HFF-Myc (cell line): ENCODE measurements at regions not wholly inside any gene's neighbourhood (a gene's known extent, or its start where the extent isn't known, plus 50 kb on each side); places are given as distances from the start of the nearest gene placed in this dataset.
"Not testable (repeated sequence)": the region's sequence is repeated elsewhere in the genome, so short reads cannot be mapped to it uniquely, and the experiment has no call there.

ENCODE experiments used
- DNase-seq: peaks from one replicate; pipeline ENCODE4 v3.0.0-alpha.2; 2011; ENCODE audit warnings: low read depth; ENCODE audit errors: extremely low read depth
- H3K4me3 ChIP-seq: replicated peaks from 2 replicates; pipeline ENCODE4 v1.5.1; 2011; ENCODE audit warnings: low read depth, mild to moderate bottlenecking, control low read depth, low read length
- TF ChIP-seq, protein P1 (sequence below): IDR thresholded peaks from 2 replicates; pipeline ENCODE4 v1.5.1; 2012; ENCODE audit warnings: mild to moderate bottlenecking, low read depth, low read length, control low read depth; ENCODE audit errors: missing control alignments

DNA sequence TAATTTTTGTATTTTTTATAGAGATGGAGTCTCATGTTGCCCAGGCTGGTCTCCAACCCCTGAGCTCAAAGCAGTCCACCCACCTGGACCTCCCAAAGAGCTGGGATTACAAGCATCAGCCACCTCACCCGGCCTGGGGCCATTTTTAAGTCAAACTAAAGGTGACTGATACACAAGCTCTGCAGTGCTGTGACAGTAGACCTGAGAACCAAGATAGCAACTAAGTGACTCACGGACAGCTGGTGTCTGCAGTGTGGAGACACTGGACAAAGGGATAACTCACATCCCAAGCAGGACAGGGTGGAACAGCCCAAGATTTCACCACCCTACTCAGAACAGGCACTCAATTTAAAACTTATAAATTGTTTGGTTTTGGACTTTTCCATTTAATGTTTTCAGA is 402.5 kb downstream of the CD83 start:
- TF ChIP-seq, protein P1, sequence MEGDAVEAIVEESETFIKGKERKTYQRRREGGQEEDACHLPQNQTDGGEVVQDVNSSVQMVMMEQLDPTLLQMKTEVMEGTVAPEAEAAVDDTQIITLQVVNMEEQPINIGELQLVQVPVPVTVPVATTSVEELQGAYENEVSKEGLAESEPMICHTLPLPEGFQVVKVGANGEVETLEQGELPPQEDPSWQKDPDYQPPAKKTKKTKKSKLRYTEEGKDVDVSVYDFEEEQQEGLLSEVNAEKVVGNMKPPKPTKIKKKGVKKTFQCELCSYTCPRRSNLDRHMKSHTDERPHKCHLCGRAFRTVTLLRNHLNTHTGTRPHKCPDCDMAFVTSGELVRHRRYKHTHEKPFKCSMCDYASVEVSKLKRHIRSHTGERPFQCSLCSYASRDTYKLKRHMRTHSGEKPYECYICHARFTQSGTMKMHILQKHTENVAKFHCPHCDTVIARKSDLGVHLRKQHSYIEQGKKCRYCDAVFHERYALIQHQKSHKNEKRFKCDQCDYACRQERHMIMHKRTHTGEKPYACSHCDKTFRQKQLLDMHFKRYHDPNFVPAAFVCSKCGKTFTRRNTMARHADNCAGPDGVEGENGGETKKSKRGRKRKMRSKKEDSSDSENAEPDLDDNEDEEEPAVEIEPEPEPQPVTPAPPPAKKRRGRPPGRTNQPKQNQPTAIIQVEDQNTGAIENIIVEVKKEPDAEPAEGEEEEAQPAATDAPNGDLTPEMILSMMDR: no peak
- H3K4me3 ChIP-seq: no peak overlapping the region
- no peak for DNase-seq

DNA sequence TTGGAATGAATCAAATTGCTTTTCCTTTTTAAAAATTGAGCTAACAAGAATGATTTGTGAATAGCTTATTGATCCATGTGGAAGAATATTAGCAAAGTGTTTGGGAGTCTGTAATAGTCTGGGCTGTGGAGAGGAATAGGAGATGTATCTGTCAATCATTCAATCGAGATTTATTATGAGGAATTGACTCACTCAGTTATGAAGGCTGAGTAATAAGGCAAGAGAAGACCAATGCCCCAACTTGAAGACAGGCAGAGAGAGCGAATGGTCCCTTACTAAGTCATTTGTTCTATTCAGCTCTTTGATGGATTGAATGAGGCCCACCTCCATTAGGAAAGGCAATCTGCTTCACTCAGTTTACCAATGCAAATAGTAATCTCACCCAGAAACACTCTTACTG is 403.0 kb downstream of the CD83 start:
- TF ChIP-seq, protein P1: no peak
- H3K4me3 ChIP-seq: no peak overlapping the region
- DNase-seq: no peak

DNA sequence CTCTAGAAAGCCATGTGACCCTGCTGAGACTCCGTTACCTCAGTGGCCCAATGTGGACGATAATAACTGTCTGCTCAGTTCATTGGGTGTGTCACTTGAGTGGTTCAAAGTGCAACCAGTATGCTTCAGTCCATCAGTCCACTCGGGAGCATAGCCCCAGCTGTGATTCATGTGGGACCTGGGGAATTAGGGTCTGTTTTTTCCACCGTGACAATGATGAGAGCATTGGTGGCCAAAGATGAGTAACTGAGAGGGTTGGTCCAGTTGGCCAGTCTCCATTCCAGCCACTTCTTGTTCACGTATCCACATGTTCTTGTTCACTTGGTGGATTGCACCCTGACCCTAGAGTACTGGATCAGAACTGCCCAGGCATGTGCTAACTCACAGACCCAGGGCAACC is 403.6 kb downstream of the CD83 start:
- DNase-seq: no peak
- H3K4me3 ChIP-seq: no peak overlapping the region
- TF ChIP-seq, protein P1: no peak

DNA sequence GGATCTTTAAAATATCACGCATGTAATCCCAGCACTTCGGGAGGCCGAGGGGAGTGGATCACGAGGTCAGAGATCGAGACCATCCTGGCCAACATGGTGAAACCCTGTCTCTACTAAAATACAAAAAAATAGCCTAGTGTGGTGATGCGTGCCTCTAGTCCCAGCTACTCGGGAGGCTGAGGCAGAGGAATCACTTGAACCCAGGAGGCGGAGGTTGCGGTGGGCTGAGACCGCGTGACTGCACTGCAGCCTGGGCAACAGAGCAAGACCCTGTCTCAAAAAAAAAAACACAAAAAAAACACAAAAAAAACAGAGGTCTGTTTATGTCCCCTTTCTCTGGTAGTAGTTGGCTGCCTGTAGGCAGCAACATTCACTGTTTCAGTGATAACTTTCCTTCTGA is 404.3 kb downstream of the CD83 start:
- not testable (repeated sequence) for H3K4me3 ChIP-seq, DNase-seq

DNA sequence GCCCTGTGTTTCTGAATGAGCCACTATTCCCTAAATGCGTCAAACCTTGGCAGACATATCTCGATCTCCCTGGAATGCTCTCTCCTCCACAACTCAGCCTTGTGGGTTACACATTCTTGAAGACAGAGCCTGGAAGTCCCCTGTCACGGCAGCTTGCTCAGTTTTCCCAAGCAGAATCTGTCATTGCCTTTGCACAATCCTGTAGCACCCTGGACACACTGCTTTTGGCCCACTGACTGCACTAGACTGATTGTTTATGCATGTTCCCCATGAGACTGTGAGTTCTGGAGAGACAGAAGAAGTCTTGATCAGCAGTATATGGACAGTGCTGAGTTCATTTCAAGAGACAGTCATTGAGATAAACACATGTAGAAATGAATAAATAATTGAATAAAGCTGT is 406.7 kb downstream of the CD83 start:
- no peak for DNase-seq
- TF ChIP-seq, protein P1: no peak
- H3K4me3 ChIP-seq: no peak overlapping the region

DNA sequence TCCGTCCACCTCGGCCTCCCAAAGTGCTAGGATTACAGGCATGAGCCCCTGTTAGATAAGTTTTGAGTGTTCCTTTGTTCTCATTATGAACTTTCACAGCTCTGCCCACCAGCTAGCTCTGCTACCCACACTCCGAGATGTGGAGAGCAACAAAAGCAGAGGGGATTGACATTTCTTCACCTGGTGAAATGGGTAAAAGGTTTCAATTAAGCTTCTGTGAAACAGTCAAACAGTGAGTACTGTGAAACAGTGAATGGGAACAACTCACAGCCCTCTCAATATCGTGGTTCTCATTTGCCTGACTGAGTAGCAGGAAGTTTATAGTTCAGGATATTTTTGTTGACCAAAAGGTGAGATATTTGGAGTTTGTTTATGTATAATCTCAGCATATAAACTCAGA is 412.8 kb downstream of the CD83 start:
- TF ChIP-seq, protein P1: no peak
- DNase-seq: no peak
- H3K4me3 ChIP-seq: no peak overlapping the region

DNA sequence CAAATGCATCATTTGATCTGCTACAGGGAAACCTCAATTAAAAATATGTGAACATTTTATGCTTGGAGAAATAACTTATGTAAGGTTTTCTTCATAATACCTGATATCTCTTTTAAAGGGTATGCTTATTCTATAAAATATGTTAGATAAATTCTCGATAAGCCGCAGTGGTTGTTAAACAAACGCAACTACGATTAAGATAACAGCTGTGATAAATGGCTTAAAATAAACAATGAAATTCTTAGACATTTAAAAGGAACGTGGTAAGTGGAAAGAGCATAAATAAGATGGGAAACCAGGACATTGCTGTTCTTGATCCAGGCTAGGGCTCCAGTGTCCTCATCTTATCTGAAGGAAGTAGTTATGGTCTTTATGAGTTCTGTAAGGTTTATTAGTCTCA is 415.9 kb downstream of the CD83 start:
- no peak overlapping the region for H3K4me3 ChIP-seq
- TF ChIP-seq, protein P1: no peak

DNA sequence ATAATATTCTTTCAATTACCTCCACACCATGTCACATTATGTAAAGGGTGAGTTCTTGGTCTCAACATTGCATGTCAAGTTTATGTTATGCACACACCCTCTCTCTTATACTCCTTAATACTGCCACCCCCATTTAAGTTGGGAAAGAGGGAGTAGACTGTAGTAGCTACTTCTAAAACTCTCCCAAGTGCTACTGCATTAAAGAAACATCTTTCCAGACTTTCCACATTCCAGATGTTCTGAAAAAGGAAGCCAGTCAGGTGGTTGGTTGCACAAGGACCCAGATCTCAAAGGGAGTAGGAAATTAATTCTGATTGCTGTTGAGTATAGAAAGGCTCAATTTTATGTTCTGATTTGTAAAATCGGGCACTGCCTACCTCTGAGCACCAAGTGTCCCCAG is 419.5 kb downstream of the CD83 start:
- no peak overlapping the region for H3K4me3 ChIP-seq
- no peak for DNase-seq
- TF ChIP-seq, protein P1: no peak

More for the DNA sequence above, 415.9 kb downstream of the CD83 start:
- DNase-seq: no peak
